EL (cell line): ENCODE measurements at regions not wholly inside any gene's neighbourhood (a gene's known extent, or its start where the extent isn't known, plus 50 kb on each side); places are given as distances from the start of the nearest gene placed in this dataset.

Source experiments
- DNase-seq: peaks from one replicate; pipeline ENCODE4 v3.0.0-alpha.2; 2016

DNA sequence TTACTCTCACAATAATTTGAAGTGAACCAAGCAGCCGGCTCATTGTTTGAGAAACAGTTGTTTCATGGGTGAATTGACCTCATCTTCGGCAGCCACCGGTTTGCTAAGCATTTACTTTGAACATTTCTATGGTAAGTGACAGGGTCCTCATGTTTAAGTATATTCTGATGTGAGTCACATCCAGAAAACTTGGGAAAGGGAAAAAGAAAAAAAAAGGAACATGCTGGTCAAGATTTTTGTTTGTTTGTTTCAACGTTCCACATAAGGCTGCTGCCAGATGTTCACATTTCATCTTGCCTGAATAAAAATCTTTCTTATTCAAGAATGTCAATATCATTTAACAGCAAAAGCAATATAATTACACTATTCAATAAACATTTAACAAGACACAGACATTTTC, 55.0 kb upstream of the EXOC2 start:
- no peak for DNase-seq

- DNase-seq = no peak
Observed at GRCh38 chr6:747028-747427, 54.1 kb upstream of the EXOC2 start.

GRCh38 chr6:744666-745353, 51.9 kb upstream of the EXOC2 start:
- no peak for DNase-seq

- DNase-seq = no peak
Observed at GRCh38 chr6:743320-744096, 50.6 kb upstream of the EXOC2 start.
